ENCODE measurements at regions not wholly inside any gene's neighbourhood (a gene's known extent, or its start where the extent isn't known, plus 50 kb on each side); places are given as distances from the start of the nearest gene placed in this dataset.

- Histone ChIP-seq H4K5ac (ENCODE audit: insufficient read length, low read depth, low read length) (no peak overlapping the region), H3K23ac (ENCODE audit: insufficient read length, low read depth, low read length) (no peak overlapping the region), H3K9me3 (ENCODE audit: control insufficient read depth, low read depth, low read length) (no peaks in the 10 kb centered on the region), H2AK5ac (ENCODE audit: insufficient read length, low read length) (no peak overlapping the region), H3K4ac (ENCODE audit: low read depth, low read length) (no peak overlapping the region), H3K4me1 (ENCODE audit: insufficient read depth, low read length) (no peaks in the 10 kb centered on the region), H3K9ac (ENCODE audit: extremely low read depth, insufficient read length, low read length) (no peak overlapping the region), H3K4me2 (ENCODE audit: insufficient read depth, insufficient read length, low read length) (no peak overlapping the region), H3K56ac (ENCODE audit: insufficient read length, low read depth, low read length) (no peak overlapping the region), H4K91ac (ENCODE audit: insufficient read length, low read depth, low read length) (no peak overlapping the region), H4K20me1 (ENCODE audit: control insufficient read depth, insufficient read depth, insufficient read length) (no peaks in the 10 kb centered on the region), H3K14ac (ENCODE audit: insufficient read depth, low read length) (no peak overlapping the region), H3K79me1 (ENCODE audit: insufficient read depth, low read depth, low read length, poor library complexity, severe bottlenecking) (no peaks in the 10 kb centered on the region), H3K79me2 (ENCODE audit: insufficient read depth, low read length) (no peaks in the 10 kb centered on the region), H3K27ac (ENCODE audit: insufficient read length, low read depth, low read length) (no peak overlapping the region), H2AFZ (ENCODE audit: low read length) (no peak overlapping the region), H2BK15ac (ENCODE audit: low read depth, low read length) (no peak overlapping the region), H3K27me3 (ENCODE audit: insufficient read depth, low read length) (no peaks in the 10 kb centered on the region), H4K8ac (replicated peaks; ENCODE audit: insufficient read length, low read depth, low read length) (no peak overlapping the region), H2BK120ac (ENCODE audit: low read depth, low read length, poor library complexity, severe bottlenecking) (no peak overlapping the region), H2BK20ac (ENCODE audit: low read depth, low read length, poor library complexity, severe bottlenecking) (no peak overlapping the region), H3T11ph (ENCODE audit: low read length) (no peak overlapping the region), H3K23me2 (ENCODE audit: insufficient read length, low read depth, low read length, poor library complexity, severe bottlenecking) (no peaks in the 10 kb centered on the region), H3K18ac (ENCODE audit: insufficient read length, low read depth, low read length) (no peak overlapping the region), H2BK12ac (ENCODE audit: insufficient read length, low read depth, low read length) (no peak overlapping the region), H2BK5ac (ENCODE audit: insufficient read length, low read length) (no peak overlapping the region)
- H3K36me3 Mint-ChIP-seq (ENCODE audit: insufficient read depth in 1 of 3, low read depth in 3 of 3): peaks cover 0 to 1% (median 0%) of the 10 kb centered on the region in 3 experiments; a peak in 1 of 7 replicates
- no peak for TF ChIP-seq CTCF (conservative IDR thresholded peaks at IDR 0.05)
- DNase-seq: no peak
- peaks cover 3 to 6% of the 10 kb centered on the region in 2 experiments; a peak in 3 of 4 replicates for H3K4me1 Mint-ChIP-seq
- H3K27me3 Mint-ChIP-seq (ENCODE audit: low read depth): no peaks in the 10 kb centered on the region; the same call in 1 of the 2 replicates
- H3K27ac Mint-ChIP-seq: no peak overlapping the region
- no CpG with 5 or more reads among the region's 6 CpGs for WGBS (ENCODE audit: extremely low coverage, insufficient read length, low lambda C conversion rate)
- peaks cover 0 to 2% of the 10 kb centered on the region in 2 experiments; a peak in 1 of 5 replicates for H3K9me3 Mint-ChIP-seq
- H3K4me3 Mint-ChIP-seq: no peak overlapping the region
Measured at GRCh38 chr5:6090079-6090654, 288.2 kb downstream of the MED10 start.
